ENCODE measurements at regions not wholly inside any gene's neighbourhood (a gene's known extent, or its start where the extent isn't known, plus 50 kb on each side); places are given as distances from the start of the nearest gene placed in this dataset.

DNA sequence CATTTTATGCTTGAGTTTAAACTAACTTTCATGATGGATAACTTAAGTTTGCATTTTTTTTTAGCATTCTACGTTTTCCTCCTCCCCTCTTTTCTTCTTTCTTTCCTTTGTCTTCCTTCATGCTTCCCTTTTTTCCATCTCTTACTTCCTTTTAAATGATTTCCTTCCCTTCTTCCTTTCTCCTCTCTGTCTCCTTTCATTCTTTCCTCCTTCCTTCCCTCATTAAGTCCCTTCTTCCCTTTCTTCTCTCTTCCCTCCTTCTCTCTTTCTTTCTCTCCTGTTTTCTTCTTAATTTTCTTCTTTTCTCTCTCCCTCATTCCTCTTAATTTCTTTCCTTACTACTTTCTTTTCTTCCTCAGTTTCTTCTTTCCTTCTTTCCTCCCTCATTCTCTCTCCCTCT, 376.0 kb downstream of the LRIG3 start:
- no peak for DNase-seq

DNA sequence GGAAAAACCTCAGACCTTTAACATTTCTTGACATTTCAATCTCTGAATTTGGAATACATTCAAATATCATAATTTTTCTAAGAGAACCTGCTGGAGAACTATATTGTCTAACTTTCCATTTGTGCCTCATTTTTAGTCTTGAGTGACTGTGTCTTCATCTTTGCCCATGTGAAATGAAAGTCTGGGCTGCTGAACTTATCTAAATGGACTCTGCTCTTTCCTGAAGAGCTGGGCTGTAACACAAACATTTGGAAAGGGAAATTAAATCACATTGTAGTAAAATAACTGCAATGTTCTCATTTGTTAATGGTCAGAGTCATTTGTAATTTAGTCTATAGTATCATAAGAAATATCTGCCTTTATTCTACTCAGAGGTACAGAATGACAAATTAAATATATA, 373.1 kb downstream of the LRIG3 start:
- no peak for DNase-seq

GRCh38 chr12:58548801-58549200, 371.5 kb downstream of the LRIG3 start:
- no peak for DNase-seq

DNA sequence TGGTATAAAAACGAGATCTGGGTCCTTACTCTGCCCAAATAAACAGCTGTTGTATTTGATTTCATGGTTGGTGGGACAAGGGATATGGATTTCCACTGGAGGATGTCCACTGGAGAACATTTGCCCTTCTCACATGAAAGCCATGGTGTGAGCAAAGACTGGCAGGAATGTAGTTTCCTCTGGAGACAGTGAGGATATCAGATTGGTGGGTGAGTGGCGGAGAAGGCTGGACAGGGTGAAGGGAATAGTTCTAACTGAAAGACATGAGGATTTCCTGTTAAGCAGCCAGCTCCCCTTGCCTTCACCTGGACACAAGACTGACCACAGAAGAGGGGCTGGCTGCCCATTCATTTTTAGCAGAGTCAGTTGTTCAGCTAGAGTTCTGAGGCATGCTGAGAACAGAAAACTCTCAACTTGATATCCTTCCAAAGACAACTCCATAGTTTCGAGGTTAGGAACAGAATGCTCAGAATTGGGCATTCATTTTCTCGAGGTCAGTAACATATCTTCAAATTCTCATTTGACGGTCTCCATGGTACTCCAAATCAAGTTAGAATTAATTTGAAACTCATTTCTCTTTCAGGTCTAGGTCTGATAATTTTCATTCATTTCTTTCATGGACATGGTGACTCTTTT, 365.7 kb downstream of the LRIG3 start:
- DNase-seq: no peak

DNA sequence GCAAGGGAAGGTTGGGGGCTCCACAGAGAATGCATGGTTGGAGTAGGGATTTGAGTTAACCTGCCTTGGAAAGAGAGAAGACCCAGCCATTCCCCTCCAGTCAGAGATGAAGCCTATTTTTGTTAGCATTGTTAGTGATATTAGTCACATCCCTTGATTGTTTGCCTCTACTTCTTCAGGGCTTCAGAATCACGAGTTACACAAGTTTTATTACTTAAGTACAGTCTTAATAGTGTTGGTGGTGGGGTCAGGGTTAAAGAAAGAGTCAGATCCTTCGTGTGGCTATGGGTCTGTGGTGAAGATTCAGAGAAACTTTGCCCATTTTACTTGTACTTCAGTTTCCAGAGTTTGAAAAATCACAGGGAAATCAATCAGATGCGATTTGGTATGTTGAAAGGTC, 363.1 kb downstream of the LRIG3 start:
- DNase-seq: no peak

- no peak for DNase-seq
Measured at GRCh38 chr12:58557661-58558060, 362.6 kb downstream of the LRIG3 start.

DNA sequence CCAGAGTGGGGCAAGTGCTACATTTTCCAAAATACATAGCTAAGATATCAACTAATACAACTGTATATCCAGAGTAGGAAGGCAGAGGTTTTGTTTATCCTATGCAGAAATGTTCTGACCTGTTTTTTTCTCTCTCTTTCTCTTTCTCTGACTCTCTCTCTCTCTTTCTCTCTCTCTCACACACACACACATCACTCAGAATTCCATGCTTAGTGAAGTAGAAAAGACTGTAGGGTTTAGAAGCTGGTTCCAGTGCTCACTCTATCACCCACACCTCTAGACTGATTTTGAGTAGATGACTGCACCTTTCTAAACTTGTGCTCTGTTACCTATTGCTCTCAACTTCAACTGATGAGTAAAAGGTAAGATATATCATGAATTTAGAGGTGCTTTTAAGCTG, 356.7 kb downstream of the LRIG3 start:
- DNase-seq: no peak

DNA sequence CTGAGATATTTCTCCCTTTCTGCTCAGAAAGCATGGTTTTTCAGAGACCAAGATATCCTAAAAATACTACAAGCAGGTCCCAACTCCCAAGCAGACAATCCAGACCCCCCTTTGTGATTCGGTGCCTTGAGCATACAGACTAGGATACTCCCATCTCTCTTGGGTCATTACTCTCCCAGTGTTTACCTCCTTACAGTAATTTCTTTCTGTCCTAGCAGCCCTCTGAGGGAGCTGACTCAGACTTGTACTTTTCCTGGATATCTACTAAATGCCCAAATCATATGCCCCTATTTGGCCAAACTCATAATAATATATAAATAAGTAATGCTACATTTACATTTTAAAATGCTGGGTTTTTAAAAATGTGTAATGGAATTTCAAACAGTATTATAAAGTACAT, 355.6 kb downstream of the LRIG3 start:
- no peak for DNase-seq

DNA sequence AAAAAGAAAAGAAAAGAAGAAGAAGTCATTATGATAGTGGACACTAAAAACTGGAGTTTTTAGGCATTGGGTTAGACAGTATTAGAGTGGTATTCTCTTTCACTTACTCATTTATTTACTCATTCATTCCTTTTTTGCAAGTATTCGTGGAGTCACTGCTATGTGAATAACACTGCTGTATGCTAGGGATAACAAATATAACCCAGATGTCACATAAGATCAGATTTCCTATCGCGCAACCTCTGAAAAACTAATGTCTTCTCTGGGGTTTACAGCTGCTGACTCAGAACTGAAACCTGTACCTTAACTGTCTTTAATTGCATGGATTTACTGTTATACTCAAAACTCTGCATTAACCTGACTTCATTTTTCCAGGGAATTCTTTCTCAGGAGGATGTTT, 353.7 kb downstream of the LRIG3 start:
- no peak for DNase-seq

DNA sequence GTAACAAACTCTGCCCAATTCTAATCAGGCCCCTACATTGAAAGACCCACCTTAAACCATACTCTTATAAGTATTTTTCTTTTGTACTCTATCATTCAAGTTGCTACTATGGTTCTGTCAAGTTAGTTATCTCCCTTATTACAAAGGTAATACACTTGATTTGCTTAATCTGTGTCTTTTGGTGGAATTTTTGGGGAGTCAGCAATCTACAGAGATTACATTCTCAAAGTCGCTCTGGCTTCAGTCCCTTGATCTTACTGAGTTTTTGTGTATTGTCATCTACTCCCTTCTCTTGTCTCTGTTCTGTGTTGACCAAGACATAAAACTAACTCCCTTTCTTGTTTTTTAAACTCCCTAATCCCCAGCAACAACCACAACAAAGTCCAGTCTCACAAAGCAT, 353.1 kb downstream of the LRIG3 start:
- DNase-seq: no peak

DNA sequence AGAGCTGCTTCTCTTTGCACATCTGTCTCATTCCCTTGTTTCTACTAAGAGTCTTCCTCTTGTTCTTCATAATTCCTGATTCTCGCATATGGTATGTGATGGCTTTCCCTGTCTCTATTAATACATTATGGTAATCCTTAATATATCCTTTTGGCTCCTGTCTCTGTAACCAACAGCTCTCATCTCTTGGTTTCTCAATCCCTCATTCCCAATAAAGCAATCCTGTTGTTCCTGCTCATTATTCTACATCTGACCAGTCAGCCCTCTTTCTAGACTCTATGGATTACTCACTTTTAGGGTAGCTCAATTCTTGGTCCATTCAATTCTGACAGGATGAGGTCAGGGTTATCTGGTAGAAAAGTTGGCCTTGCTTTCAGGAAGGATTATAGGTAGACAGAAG, 349.9 kb downstream of the LRIG3 start:
- no peak for DNase-seq

DNA sequence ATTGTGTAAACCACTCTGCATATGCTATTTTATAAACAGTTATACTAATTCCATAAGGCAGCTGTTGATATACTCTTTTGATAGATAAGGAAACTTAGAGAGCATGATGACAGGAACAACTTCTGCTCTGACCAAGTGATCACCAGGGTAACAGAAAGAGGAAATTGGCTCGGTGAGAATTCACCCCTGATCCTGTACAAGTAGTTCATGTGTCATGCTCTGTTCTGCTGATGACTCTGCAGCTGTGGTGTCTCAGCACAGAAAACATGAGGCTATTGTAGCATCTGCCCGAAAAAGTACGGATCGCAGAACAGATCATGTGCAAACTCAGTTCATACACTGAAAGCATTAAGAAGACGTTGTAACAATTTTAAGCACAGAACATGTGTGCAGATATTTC, 345.0 kb downstream of the LRIG3 start:
- no peak for DNase-seq

- no peak for DNase-seq
Measured at GRCh38 chr12:58576081-58576480, 344.2 kb downstream of the LRIG3 start.

DNA sequence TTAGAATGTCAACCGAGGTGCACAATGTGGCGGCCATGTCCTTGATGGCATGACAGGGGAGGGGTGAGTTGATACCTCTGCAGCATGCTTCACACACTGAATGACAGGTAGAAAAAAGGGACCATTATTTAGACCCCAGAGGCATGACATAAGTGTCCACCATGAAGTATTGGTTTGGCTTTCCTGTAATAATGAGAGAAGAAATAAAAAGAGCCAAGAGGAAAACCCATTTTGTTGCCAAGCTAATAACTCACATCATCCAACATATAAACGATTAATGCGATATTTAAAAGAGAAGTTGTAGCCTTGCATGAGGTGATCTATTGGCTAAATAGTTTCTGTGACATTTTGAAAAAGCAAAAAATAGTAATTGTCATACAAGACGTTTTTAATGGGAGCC, 343.4 kb downstream of the LRIG3 start:
- no peak for DNase-seq

- no peak for DNase-seq
Measured at GRCh38 chr12:58580095-58580494, 340.2 kb downstream of the LRIG3 start.

DNA sequence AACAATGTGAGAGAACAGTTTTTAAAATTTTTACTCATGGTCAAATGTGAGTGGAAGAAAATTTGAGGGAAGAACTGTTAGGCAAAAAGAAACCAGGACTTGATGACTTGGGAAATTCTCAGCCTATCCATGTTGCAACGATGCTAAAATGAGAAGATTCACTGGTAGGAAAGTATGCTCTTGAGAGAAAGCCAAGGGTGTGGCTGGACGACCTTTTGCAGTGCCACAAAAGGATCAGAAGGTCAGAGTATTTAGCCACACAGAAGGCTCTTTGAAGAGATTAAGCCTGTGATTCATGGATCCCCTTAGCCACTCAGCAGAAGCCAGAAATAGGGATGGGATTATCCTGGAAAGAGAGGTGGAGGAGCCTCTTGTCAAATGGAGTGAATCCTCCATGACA, 336.8 kb downstream of the LRIG3 start:
- no peak for DNase-seq

GRCh38 chr12:58583940-58584339, 336.4 kb downstream of the LRIG3 start:
- no peak for DNase-seq

DNA sequence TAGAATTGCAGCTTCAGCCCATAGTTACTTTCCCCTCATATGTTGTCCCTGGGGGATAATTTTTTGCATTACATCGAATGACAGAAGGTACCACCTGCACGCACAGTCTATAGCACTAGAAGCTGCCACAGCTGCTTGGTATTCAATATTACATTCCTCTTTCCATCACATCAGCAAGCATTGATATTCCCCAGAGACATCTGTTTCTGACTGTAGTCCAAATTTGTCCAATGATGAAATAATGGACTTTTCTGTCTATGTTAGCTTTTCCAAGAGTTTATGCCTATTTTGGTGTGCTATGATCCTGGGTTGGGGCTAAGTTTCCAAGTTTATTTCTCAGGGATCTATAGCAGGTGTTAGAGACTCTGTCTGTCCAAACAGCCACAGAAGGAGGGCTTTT, 335.4 kb downstream of the LRIG3 start:
- no peak for DNase-seq

- no peak for DNase-seq
Measured at GRCh38 chr12:58586762-58587161, 333.5 kb downstream of the LRIG3 start.

- DNase-seq: no peak
Measured at GRCh38 chr12:58588770-58589169, 331.5 kb downstream of the LRIG3 start.

DNA sequence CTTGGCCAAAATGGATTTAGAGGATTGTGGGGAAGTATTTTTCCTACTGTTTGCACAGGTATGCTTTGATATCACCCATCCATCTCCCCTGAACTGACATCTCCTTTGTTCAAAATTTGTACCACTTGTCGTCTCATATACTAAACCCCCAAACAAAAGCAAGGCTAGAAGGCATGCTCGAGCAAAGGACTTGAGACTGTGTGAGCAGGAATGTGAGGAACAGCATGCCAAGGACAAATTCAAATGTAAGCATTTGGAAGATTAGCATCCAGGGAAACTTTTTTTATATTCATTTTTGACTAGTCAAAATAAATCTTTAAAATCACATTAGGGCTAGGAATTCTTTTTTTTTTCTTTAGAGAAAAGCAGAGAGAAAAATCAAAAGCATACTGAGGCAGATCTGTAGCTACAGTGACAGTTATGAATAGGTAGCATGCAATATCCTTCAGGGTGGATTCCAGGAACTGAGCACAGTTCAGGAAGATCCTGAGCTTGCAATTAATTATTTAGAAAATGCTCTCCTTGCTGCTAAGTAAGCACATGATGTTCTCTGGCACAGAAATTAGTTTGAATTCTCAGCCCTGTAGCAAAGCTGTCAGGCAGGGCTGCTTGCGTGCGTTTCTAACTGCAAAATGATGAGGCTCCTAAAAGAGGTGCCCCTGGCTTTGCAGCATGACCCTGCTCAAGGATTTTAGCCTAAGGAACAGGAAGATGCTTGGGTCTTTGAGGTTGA, 327.7 kb downstream of the LRIG3 start:
- DNase-seq: no peak

- DNase-seq: no peak
Measured at GRCh38 chr12:58593557-58594304, 326.6 kb downstream of the LRIG3 start.

- no peak for DNase-seq
Measured at GRCh38 chr12:58596381-58596780, 323.9 kb downstream of the LRIG3 start.

DNA sequence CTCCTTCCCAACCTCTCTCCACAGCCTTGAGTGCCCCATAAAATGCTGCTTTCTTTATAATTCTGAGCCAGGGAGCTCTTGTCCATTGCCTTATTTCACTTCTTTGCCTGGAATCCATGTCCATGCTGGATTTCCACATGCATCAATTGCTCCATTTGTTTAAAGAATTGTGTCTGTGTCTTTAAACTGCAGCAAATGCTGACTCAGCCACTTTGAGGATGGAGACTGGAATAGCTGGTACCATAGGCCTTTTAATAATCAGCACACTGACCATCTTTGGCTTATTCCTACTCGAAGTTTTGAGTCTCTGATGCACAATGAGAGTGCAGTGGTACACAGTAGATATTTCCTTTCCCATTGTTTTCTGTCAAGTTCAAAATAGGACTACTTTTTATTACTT, 318.8 kb downstream of the LRIG3 start:
- no peak for DNase-seq
